ELR (cell line): ENCODE measurements at regions not wholly inside any gene's neighbourhood (a gene's known extent, or its start where the extent isn't known, plus 50 kb on each side); places are given as distances from the start of the nearest gene placed in this dataset.
"Not testable (repeated sequence)": the region's sequence is repeated elsewhere in the genome, so short reads cannot be mapped to it uniquely, and the experiment has no call there.

ENCODE experiments used
- DNase-seq: peaks from one replicate; pipeline ENCODE4 v3.0.0-alpha.2; 2015; ENCODE audit warnings: low read depth

DNA sequence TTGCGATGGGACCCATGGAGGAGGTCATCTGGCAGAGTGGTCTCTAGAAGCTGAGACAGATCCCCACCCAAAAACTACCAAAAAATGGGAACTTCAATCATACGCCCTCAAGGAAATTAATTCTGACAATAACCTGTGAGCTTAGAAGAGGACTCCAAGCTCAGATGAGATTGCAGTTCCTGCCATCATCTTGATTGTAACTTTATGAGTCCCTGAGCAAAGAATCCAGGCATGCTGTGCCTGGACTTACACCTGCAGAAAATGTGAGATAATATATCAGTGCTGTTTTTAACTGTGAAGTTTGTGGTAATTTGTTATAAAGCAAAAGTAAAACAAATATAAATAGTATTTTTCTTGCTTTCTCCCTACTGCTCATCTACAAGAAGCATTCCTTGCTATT is 299.6 kb upstream of the MBL2 start:
- no peak for DNase-seq

- DNase-seq, result no peak
Measured at GRCh38 chr10:53071505-53072125, 299.0 kb upstream of the MBL2 start.

DNA sequence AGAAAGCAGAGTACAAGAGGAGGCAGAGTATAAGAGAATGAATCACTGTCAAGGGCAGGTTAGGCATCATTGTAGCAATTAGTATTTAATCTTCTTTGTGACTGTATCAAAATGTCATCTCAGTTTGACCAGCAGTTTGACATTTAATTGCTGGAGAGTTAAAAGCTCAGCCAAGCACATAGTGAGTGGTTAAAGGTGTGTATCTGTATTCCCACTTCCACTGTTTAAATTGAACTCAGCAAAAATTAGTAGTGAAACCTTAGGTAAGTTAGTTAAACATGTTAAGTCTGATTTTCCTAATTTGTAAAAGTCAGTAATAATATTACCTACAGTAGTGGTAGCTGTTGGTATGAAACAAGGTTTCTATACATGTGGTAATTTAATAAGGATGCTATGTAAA is 296.4 kb upstream of the MBL2 start:
- DNase-seq, result no peak

DNA sequence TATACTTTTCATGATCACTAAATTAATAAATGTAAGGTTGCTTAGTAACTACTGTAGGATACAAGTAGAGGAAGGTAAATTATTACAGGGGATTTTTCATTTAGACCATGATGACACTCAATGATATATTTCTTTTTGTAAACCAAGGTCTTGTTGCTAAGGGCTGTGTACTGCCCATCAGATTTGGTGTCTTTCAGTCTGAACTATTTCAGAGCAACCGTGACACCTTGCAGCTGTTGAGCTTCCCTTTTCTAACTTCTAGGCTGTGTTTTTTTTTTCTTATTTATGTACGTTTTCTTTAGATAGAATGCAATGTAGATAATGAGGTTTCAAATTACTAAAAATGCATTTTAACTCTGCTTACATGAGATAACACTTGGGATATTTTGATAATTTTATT is 292.0 kb upstream of the MBL2 start:
- DNase-seq, result no peak

GRCh38 chr10:53063805-53064204 is 291.2 kb upstream of the MBL2 start:
- no peak for DNase-seq

DNA sequence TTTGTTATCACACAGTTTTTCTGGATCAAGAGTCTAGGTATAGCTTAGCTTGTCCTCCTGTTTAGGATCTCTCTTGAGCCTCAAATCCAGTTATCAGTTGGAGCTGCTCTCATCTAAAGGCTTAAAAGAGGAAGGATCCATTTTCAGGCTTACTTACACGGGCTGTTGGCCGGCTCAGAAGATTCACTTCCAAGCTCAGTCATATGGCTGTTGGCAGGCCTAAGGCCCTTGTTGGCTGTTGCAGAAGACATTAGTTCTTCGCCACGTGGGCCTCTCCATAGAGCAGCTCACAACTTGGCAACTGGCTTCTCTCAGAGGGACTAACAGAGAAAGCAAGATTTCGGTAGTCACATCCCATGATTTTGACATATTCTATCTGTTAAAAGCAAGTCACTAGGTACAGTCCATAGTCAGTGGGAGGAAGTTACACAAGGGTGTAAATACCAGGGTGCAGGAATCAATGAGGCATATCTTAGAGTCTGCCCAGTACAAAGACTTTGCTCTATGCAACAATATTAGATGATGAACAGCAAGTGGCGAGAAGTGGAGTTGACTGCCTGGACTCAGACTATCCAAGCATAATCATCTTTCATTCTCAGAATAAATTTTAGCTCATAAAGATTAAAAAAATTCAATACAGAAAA is 280.1 kb upstream of the MBL2 start:
- no peak for DNase-seq

- no peak for DNase-seq
Measured at GRCh38 chr10:53045315-53045714, 272.7 kb upstream of the MBL2 start.

- not testable (repeated sequence) for DNase-seq
Measured at GRCh38 chr10:53035823-53036222, 263.2 kb upstream of the MBL2 start.

DNA sequence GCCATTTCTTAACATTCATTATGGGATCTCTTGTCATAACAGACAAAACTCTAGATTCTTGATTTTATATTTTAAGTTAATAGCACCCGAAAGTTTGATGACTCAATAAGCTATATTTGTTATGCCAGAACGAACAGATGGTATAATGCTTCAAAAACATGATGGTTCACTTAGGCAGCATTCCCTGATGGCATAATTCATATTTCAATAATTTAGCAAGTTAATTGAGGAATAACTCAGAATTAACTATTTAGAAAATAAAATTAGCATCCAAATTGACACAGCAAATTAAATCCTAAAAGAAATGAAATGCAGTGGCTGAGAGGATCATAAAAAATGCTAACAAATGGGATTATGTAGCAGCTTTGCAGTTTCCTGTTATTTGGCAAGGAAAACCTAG is 260.8 kb upstream of the MBL2 start:
- no peak for DNase-seq

GRCh38 chr10:53029872-53030849 is 257.6 kb upstream of the MBL2 start:
- DNase-seq, result peak; percentile 67

GRCh38 chr10:53029449-53029848 is 256.9 kb upstream of the MBL2 start:
- no peak for DNase-seq

DNA sequence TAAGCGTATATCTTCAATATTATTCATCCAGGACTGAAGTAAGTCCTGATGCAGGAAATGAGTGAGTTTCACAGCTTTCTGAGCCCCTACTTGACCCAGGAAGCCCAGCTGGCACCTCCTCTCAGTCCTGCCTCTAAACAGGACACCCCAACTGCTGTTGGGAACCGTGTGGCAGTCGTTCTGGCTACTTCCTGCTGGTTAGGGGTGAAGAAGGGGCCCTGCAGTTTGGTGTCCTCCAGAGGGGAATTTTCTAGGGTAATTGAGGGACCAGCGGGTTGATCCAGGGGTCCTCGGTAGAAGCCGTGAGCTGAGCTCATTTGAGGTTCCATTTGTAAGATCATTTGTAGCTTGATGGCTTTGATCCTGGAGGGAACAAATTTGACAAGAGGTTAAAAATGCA is 253.2 kb upstream of the MBL2 start:
- not testable (repeated sequence) for DNase-seq

DNA sequence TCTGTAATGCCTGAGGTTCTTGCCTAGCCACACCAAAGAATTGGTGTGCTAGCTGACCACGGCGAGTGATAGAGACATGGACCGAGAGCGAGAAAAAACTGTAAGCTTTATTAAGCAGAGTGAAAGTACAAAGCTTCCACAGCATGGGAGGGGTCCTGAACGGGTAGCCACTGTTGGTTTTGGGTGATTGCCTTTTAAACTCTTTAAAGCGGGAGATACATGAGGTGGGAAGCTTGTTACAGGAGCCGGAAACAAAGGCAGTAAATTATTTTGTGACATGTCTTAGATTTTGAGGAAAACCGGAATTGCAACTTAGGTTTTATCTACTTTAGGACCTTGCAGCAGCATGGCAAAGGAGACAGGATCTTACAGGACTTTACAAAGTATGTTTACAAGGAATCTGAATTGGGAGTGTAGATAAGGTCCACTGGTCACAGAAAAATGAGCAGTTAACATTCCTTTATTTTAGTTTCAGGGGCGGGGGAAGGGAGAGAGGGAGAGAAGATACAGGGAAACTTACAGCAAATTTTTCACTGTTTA is 252.7 kb upstream of the MBL2 start:
- DNase-seq, result peak; percentile 21

DNA sequence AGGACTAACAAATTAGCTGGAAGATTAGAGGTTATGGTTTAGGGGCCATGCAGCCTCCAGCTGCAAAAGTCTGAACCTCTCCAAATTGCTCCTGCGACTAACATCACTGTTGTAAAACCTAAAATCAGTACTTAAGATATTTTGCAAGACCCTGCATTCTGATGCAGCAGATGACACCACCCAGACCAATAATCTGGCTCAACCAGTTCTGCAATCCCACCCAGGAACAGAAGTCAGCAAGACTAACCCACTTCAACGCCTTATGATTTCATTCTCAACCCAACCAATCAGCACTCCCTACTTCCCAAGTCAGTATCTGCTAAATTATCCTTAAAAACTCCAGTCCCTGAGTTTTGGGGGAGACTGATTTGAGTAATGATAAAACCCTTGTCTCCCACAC is 250.8 kb upstream of the MBL2 start:
- DNase-seq, result no peak

DNA sequence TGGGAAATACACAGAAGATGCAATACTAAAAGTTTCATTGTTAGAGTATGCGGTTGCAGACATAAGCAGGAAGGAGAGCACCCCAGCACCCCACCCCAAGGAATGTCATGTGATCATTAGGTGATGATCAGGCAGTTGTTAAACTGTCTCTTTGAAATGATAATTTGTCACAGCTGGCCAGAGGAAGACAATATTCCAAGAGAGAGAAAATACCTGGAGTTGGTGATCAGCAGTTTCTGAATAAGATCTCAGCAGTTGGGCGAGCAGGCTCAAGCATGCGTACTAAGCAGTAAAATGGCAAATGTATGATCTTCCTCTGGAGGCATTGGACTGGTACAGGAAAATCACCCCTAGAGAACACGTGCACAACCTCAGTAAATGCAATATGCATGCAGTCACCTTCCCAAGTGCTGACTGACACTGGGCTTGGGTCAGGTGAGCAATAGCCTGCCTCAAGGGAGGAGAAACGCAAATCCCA is 250.1 kb upstream of the MBL2 start:
- DNase-seq, result no peak

DNA sequence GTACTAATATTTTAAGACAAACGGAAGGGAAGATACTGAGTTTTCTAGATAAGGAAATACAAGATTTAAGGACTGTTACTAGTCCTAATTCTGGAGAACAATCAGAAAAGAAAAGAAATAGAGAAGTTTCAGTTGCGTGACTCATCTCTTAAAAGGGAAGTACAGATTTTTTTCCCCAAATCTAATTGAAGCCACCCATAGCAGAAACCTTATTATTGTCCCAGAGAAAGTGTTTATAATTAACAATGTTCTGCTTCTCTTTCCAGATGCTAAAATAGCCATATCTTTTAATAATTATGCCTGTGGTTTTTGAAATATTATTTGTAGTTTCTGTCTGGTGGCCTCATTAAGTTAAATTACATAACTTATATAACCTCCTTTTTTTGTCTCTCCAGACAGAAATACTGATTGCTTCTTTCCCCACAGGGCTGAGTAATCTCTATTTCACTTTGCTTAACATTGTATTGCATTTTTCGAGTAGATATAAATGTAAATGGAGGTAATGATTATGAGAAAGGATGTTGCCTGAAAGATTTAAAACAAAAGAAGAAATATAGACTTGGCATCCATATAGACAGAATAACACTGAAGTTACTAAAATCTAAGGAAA is 240.7 kb upstream of the MBL2 start:
- no peak for DNase-seq

DNA sequence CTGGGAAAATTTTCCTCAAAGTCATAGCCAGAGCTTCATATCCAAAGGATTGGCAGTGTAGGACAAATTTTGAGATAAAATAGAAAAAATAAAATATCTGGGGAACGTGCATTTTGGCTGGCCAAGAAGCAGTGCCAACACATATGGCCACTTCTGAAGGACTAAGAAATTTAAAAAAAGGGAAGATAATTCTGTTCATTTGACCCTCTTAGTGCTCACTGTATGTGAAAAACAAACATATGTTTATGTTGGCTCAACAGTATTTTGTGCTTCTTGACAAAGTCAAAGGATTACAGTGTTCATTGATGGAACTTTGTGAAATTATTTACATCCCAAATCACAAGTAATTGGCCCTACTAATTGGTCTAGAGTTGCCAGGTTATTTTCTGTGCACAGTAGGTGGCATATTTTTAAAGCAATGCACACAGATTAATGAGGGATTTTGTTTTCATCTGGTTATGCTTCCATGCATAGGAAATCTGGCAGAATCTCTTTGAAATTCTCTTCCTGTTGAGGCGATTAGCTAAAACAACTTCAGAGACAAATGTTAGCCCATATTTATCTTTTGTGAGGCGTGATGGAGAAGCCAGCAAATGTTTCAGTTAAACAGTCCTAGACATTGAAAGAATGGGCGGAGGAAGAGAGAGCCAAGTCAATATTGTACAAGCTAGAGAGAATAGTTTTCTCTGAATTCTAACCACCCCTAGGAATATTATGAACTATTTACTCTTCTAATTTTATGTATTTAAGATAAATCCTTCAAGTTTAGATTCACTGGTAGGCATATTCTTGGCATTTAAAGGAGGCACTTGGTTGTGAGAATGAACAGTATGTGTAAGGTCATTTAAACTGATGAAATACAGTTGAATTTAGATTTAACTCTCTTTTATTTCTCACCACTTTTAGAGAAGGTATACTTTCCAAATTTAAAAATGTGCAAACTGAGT is 237.7 kb upstream of the MBL2 start:
- no peak for DNase-seq

DNA sequence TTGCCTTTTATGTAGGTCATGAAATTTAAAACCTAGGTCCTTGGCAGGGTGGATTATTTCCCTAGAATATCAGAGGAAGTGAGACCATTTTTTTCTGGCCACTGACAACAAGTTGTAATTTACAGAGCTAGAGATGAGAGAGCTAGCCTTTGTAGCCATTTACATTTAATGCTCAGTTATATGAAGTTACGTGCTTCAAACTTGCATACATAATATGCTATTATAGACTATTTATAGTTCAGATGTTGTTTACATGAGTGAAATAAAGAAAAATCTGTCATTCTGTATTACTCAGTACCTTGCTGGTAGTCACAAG is 234.9 kb upstream of the MBL2 start:
- no peak for DNase-seq

DNA sequence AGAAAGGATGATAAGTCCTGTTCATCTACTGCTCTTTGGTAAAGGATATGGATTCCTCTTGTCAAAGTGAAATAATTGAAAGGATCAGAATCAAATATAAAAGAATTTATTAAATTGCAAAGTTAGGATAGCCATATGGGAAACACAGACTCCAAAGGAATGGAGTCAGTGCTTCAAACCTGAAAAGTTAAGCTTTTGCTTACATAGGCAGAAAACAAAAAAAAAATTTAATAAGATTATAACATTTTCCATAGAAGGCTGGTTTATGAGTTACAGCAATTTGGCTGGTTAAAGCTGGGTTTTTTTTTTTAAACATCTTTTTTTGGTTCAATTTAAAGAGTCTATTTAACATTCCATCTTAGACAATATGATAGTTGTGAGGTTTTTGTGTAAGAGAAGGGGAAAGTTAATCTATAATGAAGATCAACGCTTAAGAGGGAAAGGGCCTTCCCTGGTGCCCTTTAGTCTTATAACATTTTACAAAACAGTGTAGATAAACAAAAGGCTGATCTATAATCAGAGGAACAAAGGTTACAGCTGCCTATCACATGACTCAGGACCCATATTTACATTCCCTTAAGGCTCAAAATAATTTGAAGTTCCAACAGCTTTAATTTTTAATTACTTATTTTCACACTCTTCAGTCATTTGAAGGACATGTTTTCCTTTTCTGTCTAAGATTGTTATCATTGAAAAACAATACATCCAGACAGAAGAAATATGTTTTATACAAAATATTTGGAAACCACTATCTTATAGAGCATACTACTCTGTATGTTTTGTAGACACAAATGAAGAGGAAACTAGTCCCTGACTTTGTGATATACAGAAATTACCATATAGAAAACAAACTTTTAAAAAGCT is 234.3 kb upstream of the MBL2 start:
- DNase-seq, result no peak
